HG02610 (cell line): ENCODE measurements at regions not wholly inside any gene's neighbourhood (a gene's known extent, or its start where the extent isn't known, plus 50 kb on each side); places are given as distances from the start of the nearest gene placed in this dataset.

ENCODE experiments used
- ATAC-seq: cut with Tn5 transposase; IDR thresholded peaks from one replicate; pipeline ENCODE4 v1.9.1; 2021; ENCODE audit warnings: mild to moderate bottlenecking, moderate library complexity; ENCODE audit not compliant: unreplicated experiment

DNA sequence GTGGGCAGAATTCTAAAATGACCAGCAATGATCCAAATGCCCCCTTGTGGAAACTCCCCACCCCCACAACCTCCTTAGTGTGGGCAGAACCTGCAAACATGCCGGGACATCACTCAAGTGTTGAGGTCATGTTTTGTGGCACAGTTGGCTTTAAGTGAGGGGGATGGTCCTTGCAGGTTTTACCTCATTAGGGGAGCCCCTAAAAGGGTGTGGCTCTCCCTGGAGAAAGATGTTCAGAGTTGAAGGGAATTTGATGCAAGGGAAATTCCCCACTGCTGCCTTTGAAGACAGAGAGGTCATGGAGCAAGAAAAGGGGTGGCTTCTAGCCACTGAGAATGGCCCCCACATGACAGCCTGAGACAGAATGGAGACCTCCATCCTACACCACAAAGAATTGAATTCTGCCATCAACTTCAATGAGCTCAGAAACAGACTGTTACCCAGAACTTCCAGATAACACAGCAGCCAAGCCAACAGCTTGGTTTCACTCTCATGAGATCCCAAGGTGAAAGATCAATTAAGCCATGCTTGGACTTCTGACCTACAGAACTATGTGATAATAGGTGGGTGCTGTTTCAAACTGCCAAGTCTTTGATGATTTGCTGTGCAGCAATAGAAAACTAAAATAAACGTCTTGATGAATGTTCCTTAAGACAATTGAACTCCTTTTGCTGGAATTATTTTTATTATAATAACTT is 103.4 kb downstream of the MED10 start:
- ATAC-seq, result no peak

DNA sequence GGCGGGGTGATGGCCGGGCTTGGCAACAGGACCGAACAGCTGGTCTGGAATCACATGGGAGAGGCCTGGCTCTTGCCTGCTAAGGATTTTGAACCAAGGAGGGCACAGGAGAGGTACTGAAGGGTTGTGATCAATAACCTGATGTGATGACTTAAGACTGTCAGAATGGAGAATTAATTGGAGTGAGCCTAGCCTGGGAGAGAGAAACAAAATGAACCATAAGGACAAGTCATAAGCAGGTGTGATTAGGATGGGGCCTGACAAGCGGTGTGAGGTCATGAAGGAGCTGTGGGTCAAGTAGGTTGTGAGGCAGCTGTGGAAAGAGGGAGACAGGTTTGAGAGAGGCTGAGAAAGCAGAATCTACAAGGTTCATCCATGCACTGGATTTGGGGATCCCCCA is 104.6 kb downstream of the MED10 start:
- ATAC-seq, result no peak

DNA sequence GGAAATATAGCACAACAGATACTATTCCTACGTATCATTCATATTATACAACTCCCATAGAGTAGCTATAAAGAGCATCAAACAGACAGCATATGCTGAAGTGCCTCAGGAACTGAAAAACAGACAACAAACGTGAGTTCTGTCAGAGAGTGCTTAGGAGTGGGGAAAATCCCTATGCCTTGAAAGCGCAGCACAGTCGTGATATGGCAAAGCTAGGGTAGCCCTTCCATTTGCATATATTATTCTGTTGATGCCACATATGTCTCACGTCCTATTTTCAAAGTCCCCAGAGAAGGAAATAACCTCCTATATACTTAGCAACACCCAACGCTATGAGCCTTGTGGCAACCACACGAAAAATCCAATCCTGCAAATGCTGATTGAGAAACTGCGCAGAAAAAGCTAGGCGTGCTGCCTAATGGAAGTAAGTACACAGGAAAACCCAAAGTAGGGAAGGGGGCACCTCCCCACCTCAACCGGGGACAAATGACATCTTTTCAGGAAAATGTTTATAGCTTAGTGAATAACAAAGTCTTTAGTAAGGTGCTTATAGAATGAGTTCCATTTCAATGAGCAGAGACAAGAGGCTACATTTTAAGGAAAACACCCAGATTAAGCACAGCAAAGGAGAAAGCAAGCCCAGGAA is 105.1 kb downstream of the MED10 start:
- ATAC-seq, result peak; percentile 80

DNA sequence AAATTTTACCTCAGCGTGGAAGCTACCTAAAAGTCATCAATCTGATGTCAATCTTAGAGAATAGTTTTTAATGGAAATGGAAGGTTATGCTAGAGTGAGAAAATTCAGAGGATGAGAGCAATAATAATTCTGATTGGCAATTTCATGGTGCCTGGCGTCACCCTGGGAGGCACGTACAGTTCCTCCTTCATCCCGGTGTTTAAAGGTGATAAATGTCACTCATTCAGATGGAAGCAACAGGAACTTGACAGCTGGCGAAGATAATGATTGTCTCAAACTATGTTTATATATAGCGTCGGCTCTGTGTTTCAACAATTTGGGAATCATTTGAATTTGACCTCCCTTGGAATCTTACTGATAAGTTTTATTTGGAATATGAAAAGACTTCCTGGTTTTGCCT is 108.4 kb downstream of the MED10 start:
- no peak for ATAC-seq

DNA sequence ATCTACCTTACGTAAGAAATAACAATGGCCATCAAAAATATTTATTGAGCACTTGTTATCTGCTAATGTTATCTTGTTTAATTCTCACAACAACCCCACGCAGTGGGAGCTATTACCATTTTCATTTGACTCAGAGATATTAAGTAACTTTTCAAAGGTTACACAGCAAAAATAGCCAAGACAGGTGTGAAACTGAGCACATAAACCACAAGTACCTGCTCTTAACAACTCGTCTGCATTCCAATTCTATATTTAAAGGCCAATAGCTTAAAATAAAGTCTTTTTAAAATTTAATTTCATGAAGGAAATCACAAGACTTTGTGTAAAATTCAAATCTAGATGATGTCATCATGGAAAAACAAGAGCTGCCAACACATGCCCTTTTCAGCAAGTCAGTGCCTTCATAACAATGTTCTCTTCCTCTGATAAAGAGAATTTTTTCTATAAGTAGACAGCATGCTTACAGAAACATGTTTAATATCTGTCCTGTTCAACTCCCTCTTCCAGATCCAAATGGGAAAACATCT is 111.6 kb downstream of the MED10 start:
- ATAC-seq, result no peak

DNA sequence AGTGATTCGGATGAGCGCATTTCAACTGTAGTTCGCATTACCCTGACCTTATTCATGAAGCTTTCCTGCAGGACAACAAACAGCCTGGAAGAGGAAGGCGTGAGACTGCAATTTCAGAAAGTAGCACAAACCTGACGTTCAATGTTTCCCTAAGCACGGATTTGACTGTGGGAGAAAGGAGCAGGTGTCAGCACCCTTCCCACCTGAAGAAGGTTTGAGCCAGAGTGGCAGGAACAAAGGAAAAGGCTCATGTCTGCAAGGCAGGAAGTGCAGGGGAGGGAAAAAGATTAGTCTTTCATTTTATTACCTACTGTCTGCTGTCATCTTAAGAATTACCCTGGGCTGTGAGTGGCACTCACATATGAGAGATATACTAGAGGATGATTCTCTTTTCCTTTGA is 114.0 kb downstream of the MED10 start:
- no peak for ATAC-seq

DNA sequence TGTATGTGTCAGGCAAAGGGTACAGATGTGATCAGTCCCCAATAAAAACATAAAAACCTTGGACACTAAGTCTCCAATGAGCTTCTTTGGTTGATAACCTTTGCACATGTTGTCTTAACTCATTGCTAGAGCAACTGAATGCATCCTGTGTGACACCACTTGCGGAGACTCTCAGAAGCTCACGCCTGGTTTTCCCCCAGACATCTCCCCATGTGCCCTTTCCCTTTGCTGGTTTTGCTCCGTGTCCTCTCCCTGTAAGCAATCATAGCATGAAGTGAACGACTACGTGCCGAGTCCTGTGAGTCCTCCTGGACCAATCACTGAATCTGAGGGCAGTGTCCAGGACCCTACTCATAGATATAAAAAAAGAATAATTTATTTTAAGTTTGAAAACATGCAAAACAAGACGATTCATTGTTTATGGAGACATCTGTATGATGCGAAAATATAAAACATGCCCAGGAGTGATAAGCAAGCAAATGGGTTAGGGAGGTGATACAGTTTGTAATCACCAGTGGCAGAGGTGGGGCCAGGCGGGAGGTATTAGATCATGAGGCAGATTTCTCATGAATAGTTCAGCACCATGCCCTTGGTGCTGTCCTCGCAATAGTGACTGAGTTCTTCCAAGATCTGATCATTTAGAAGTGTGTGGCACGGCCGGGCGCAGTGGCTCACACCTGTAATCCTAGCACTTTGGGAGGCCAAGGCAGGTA is 115.5 kb downstream of the MED10 start:
- no peak for ATAC-seq

DNA sequence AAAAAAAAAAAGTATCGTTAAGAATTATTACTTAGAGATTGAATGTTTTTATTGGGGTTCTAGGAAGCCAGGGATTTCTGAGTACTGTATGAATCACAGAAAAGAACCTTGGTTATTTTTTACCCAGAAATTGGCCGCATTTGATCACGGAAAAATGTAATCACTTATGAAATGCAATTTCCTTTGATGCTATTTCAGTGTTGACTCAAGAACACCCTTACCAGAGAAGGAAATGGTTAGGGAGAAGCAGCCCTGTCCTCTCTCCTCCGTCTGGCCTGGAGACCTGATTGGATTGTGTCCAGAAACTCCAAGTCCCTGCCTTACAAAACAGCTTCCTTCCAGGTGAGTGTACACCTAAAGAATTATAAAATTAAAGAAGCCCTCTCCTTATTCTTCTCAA is 116.7 kb downstream of the MED10 start:
- ATAC-seq, result no peak

DNA sequence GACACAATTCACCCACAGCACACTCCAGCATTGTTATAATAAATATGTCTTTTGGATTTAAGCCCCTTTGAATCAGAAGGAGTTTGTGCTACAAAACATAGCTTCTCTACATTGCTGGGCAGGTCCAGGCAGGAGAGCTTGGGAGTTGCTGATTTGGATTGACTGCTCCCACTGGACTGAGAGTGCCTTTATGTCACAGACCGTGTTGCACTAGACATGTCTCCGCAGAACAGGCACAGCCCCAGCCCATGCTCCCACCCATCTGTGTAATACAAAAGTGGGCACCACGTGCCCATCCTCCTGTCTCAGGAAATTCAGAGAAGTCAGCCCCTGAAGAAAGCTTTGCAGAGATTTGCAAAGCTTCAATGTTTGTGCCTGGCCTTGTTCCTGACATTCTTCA is 117.1 kb downstream of the MED10 start:
- no peak for ATAC-seq

DNA sequence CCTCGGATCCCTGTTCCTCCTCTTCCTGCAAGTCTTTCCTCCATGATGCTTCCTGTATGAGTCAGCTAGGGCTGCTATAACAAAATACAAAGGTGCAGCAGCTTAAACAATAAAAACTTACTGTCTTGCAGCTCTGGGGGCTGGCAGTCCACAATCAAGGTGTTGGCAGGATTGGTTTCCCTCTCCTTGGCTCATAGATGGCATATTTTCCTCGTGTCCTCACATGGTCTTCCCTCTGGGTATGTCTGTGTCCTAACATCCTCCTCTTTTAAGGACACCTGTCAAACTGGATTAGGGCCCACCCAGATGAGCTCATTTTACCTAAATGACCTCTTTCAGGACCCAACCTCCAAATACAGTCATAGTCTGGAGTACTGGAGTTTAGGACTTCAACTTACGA is 117.5 kb downstream of the MED10 start:
- no peak for ATAC-seq

DNA sequence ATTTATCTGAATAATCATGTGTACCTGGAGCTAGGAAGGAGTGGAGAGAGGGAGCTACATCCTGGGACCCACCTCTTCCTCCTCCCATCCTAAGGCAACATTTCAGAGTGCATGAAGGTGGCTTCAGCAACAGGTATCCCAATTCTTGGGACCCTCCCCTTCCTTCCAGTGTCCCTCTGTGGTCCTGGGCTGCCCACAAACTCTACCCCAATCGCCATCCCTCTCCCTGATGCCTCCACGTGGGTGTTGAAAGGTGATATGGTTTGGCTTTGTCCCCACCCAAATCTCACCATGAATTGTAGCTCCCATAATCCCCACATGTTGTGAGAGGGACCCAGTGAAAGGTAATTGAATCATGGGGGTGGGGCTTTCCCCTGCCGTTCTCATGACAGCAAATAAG is 121.4 kb downstream of the MED10 start:
- no peak for ATAC-seq

DNA sequence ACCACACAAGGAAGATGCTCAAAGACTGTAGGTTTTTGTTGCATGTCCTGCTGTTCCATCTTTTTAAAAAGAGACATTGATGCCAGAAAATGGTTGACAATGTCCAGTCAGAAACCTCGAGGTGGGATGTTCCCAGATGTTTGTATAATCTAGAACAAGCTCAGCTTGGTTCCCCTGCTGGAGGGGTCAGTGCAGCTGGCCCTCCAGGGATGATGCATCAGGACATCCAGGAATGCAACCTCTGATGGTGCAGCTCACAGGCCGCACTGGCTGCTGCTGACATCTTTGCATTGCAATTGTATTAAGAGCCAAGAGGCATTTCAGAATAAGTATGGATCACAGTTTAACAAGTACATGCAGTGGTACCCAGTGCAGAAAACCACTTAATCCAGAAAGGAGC is 122.4 kb downstream of the MED10 start:
- ATAC-seq, result no peak

DNA sequence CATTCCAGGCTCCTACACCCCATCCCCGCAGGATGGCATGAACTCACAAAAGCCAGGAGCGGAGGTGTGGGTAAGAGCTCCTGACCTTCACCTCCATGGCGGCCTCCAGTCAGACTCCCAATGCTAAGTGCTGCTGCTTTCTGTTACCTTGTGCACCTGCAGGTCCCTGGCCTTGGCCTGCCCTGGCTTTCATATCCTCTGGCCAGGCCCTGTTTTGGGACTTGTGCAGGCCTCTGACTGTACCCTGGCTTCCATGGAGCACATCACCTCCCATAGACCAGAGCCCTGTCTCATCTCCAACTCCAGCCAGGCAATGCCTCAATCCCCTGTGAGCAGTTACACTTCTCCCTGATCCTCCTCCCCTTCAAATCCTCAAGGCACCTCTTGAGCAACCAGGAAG is 124.5 kb downstream of the MED10 start:
- ATAC-seq, result no peak

DNA sequence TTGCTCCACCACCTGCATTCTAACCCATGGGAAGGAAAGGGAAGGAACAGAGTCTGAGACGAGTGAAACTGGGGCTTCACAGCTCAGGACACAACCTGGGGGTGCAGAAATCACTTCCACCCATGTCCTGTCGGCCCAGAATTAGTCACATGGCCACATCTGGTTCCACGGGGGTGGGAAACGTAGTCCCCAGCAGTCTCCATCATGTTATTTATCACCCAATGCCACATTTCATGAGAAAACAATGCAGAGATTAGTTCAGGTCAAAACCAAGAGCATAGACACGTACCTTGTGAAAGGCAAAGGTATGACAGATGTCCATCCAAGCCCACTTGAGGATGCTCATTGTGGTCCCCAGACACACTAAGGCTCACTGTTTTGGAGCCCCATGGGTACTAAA is 125.1 kb downstream of the MED10 start:
- ATAC-seq, result no peak

DNA sequence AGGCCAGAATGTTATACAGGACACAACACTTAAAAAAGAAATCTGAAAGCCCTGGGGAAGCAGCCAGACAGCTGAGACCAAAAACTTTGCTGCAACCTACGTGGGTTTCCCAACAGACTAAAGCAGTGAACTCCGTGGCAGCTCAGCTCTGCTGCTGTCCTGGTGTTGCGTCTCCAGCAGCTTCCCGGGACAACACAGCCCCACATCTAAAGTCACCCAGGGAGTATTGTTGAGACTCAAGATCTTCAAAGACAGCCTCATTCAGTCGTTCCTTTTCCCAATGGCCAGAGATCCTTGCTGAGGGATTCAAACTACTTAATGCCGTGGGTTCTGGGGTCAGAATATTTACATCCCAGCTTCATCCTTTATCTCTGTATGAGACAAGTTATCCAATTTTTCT is 125.8 kb downstream of the MED10 start:
- no peak for ATAC-seq

DNA sequence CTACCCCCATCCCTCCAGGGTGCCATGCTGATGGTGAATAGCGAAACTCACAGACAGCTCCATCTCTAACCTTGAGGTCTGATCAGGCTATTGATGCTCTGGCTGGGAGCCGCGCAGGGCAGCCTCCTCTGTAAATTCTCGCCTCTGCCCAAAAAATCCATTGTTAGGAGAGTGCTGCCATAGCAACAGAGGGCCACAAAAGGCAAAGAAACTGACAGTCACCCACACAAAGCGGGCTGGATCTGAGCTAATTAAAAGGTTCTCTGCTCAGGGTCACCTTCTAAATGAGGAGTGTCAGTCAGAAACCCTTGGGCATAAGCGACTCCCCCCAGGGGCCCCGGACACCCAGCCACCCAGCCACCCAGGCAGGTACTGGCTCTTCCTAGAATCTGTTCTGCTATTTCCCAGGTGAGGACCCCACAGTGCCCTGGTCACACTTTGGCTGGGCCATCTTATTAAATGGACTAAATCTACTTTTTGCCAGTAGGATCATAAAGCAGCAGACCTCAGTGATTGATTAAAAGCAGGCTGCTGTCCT is 126.7 kb downstream of the MED10 start:
- no peak for ATAC-seq

DNA sequence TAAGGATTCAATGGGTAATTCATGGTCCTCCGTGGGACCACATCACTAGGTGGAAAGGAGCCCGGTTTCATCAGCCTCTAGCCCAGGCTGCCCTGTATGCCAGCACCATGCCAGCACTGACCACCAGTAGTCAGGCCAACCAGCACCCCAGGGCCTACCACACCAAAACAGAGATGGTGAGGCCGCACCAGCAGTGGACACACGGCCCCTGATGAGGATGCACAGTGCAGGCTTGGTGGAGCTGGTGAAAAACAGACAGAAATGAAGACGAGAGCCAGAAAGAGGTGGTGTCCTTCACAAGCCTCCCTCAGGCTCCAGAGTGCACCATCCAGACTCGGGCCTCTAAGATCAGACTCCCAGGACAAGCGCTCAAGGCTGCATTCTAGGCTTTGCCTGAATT is 128.2 kb downstream of the MED10 start:
- ATAC-seq, result no peak

DNA sequence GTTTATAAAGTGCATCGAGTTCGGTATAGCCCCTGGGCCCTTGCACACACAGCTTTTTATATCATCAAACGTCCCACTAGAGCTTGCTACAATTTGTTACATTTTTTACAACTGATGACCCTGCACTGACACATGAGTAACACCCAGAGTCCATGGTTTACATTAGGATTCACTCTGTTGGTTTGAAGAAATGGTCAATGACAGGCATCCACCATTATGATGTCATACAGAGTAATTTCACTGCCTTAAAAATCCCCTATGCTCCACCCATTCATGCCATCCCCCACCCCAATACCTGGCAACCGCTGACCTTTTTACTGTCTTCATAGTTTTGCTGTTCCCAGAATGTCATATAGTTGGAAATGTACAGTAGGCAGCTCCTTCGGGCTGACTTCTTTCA is 130.2 kb downstream of the MED10 start:
- no peak for ATAC-seq

DNA sequence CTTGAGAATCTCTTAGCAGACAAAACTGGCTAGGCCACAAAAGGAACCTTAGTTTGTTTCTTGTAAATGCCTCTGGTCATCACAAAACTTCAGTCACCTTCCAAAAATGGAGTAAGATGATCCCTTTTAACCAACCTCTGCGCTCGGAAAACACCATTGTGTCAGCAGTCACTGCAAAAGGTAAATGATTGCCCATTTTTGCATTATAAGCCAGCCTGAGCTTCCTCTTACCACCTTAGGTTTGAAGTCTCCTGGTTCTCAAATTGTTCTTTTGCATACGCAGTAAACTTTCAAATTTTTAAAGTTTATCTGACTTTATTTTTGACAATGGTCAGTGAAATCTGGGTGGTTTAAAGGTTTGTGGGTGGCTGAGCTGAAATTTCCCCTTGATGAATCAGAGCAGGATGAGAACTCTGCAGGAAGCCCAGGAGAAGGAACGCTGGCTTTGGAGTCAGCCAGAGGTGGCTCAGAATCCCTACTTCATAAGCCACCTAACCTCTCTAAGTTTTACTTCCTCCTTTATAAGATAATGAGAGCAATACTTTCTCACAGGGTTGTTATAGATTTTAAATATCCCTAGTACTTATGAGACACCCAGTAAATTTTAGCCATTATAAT is 131.4 kb downstream of the MED10 start:
- ATAC-seq, result no peak

DNA sequence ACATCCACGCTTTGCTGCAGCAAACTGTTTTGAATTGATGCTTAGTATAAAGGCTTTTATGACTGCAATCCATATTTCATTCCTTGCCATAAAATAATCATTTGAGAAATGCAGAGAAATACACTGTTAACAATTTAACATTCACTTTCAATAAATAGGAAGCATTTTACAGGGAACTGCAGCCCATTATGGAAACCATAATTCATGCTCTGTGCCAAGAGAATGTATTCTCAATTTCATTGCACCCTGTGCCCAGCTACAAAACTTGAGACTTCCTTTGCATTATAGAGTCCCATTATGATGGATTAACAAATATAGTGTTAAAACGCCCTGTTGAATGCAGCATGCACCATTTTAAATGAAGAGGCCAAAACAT is 134.0 kb downstream of the MED10 start:
- ATAC-seq, result no peak

DNA sequence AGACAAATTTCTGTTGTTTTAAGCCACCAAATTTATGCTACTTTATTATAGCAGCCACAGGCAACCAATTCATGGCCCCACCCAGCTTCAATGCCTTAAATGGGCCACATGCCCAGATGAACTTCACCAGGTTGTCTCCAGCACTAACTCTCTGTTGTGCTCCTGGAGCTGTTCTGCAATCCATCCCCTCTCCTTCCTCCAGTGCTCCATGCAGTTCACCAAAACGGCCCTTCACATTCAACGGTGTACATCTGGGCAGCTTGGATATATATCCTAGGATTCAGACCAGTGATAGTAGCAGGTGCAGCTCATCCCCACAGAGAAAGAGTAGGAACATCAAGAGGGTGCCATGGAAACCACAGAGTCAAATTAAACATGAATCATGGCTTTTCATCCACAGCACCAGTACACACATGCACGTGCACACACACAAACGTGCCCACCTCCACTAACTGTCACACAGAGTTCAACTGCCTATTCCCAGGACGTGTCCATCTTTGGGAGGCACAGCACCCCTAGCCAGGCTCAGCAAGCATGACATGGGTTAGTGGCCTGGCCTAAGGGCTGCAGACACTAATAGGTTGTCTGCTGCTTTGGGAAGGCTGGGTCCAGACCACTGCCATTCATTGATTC is 134.5 kb downstream of the MED10 start:
- ATAC-seq, result no peak
